Heart left ventricle (tissue), 16 donors: ENCODE measurements at regions not wholly inside any gene's neighbourhood (a gene's known extent, or its start where the extent isn't known, plus 50 kb on each side); places are given as distances from the start of the nearest gene placed in this dataset.

Experiments used
- ATAC-seq, 4 donors: fragments of 200-7000 bp; cut with Tn5 transposase; one replicate each; pipeline ENCODE4 v1.9.1; 2020 to 2022; ENCODE audit warnings: moderate library complexity in 4 of 4, mild to moderate bottlenecking in 3 of 4, moderate number of reproducible peaks in 1 of 4
- DNase-seq, 5 donors: peaks; one replicate each; pipeline ENCODE4 v3.0.0-alpha.2; 2020
- H3K27ac ChIP-seq, 12 donors: fragments of 200-600 bp; sonication (generic) in 4 of 12; one replicate each; pipeline versions ENCODE4 v1.5.0 to v1.8.0; 2016 to 2022; ENCODE audit warnings: mild to moderate bottlenecking in 2 of 12
- H3K27me3 ChIP-seq, 9 donors: fragments of 200-600 bp; sonication (generic) in 2 of 9; one replicate each; pipeline versions ENCODE4 v1.5.1 to v1.8.0; 2016 to 2022; ENCODE audit warnings: mild to moderate bottlenecking in 3 of 9
- H3K36me3 ChIP-seq, 9 donors: fragments of 200-600 bp; sonication (generic) in 2 of 9; one replicate each; pipeline versions ENCODE4 v1.5.0 to v1.8.0; 2018 to 2022; ENCODE audit warnings: mild to moderate bottlenecking in 2 of 9
- H3K4me1 ChIP-seq, 12 donors: fragments of 200-600 bp; sonication (generic) in 4 of 12; one replicate each; pipeline versions ENCODE4 v1.5.0 to v1.8.0; 2016 to 2022; ENCODE audit warnings: mild to moderate bottlenecking in 3 of 12
- H3K4me3 ChIP-seq, 12 donors: fragments of 200-600 bp; sonication (generic) in 4 of 12; one replicate each; pipeline versions ENCODE4 v1.5.0 to v1.8.0; 2017 to 2022; ENCODE audit warnings: mild to moderate bottlenecking in 9 of 12, moderate library complexity in 4 of 12
- H3K9me3 ChIP-seq, 12 donors: fragments of 200-600 bp; sonication (generic) in 4 of 12; one replicate each; pipeline versions ENCODE4 v1.5.0 to v1.8.0; 2016 to 2022; ENCODE audit warnings: mild to moderate bottlenecking in 1 of 12
- POLR2A ChIP-seq, 2 donors: fragments of 450-650 bp; IDR thresholded peaks; one replicate each; pipeline ENCODE4 v1.6.1; 2017; ENCODE audit warnings: antibody characterized with exemption in 2 of 2, mild to moderate bottlenecking in 2 of 2, moderate library complexity in 2 of 2
- WGBS, 4 donors: extraction: QIAGEN DNeasy Blood & Tissue Kit in 2 of 4; methylation state at CpG; one replicate each; pipeline versions ENCODE4 v1.1.5 to v1.1.7; 2013 to 2018; 5-methylcytosine and 5-hydroxymethylcytosine counted together
- intact Hi-C, 10 donors: fragments of 100-400 bp; cut with DNase I; formaldehyde crosslinking; loops; one replicate each; pipeline versions ENCODE4 v1.11.1 to v1.14.2; 2022
- TF ChIP-seq, protein P1 (sequence below), 12 donors: fragments of 200-600 bp; sonication (generic) in 4 of 12; IDR thresholded peaks; one replicate each; pipeline versions ENCODE4 v1.5.0 to v1.8.0; 2018 to 2022; ENCODE audit warnings: antibody characterized with exemption in 12 of 12, mild to moderate bottlenecking in 5 of 12
- donor health status: ischemic (EF 13 %, LVEDD 7.1; RV severe dilation, severe dysfunction).
- donor health status: healthy with polysubstance abuse.
- donor health status: DM: no; HTN: yes; CAD: no.
- donor health status: DM: no; HTN: no; CAD: no.
- donor health status: ischemic (EF 25% LVEDD 6.9; RV normal size, moderate dysfunction).
- donor health status: ischemic (EF 25% LVEDD 5.7; RV mildly dilated, moderate dysfunction).
- donor health status: healthy.
- donor health status: DM: yes; HTN: yes; CAD: no.
- donor health status: ischemic (EF 35%, LVEDD 5.7; RV mildly dilated, moderate dysfunction).
- donor health status: nonischemic (EF 11% LVEDD 7.7; RV severe dilation, severe dysfunction).
- donor health status: DM: yes; HTN: yes; CAD: no.
- donor health status: PGD.
- donor health status: ischemic (EF 29% LVEDD 5.4; RV normal size, mild dysfunction).
- donor health status: nonischemic (EF 23%, LVEDD 6.1; RV moderate dilation, normal function).

DNA sequence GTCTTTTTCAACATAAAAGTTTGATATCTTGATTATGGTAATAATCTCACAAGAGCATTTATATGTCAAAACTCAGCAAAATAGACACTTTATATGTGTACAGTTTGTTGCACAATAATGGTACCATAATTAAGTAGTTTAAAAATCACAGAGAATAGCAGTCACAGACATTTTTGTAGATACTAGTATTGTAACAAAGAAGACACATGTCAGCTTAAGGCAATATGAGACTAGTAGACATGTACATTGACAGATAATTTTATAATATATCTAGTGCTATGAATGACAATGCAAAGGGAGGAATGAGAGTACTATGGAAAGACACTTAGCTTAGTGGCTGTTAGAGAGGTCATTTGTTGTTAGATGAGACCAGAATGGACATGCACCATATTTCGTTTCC is 1490.6 kb upstream of the CDH6 start:
- TF ChIP-seq, protein P1, sequence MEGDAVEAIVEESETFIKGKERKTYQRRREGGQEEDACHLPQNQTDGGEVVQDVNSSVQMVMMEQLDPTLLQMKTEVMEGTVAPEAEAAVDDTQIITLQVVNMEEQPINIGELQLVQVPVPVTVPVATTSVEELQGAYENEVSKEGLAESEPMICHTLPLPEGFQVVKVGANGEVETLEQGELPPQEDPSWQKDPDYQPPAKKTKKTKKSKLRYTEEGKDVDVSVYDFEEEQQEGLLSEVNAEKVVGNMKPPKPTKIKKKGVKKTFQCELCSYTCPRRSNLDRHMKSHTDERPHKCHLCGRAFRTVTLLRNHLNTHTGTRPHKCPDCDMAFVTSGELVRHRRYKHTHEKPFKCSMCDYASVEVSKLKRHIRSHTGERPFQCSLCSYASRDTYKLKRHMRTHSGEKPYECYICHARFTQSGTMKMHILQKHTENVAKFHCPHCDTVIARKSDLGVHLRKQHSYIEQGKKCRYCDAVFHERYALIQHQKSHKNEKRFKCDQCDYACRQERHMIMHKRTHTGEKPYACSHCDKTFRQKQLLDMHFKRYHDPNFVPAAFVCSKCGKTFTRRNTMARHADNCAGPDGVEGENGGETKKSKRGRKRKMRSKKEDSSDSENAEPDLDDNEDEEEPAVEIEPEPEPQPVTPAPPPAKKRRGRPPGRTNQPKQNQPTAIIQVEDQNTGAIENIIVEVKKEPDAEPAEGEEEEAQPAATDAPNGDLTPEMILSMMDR (IDR thresholded peaks at IDR 0.05) = no peak
- TF ChIP-seq POLR2A (IDR thresholded peaks at IDR 0.05) = no peak
- H3K36me3 ChIP-seq = no peaks in the 10 kb centered on the region
- no peak for ATAC-seq
- intact Hi-C loops = no loop called here
- H3K4me3 ChIP-seq = no peak overlapping the region
- peaks cover 0 to 14% (median 0%) of the 10 kb centered on the region in 12 donors for H3K9me3 ChIP-seq
- no peaks in the 10 kb centered on the region for H3K4me1 ChIP-seq
- no peaks in the 10 kb centered on the region for H3K27me3 ChIP-seq
- no peak overlapping the region for H3K27ac ChIP-seq
- 45 to 69% (median 57%) methylated on average over 1 of the region's 1 CpG for WGBS, 4 donors
- no peak for DNase-seq

DNA sequence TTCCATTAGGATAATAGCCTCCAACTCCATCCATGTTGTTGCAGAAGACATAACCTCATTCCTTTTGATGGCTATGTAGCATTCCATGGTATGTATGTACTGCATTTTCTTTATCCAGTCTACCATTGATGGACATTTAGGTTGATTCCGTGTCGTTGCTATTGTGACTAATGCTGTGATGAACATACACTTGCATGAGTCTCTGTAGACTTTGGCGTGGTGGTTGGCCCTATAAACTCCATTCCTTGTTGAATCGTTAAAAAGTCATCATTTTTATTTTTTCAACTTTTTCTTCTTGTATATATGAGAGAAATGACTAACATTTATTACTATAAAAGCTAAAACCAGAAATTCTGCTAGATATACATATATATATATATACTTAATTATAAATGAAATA is 1491.9 kb upstream of the CDH6 start:
- intact Hi-C loops = no loop called here

DNA sequence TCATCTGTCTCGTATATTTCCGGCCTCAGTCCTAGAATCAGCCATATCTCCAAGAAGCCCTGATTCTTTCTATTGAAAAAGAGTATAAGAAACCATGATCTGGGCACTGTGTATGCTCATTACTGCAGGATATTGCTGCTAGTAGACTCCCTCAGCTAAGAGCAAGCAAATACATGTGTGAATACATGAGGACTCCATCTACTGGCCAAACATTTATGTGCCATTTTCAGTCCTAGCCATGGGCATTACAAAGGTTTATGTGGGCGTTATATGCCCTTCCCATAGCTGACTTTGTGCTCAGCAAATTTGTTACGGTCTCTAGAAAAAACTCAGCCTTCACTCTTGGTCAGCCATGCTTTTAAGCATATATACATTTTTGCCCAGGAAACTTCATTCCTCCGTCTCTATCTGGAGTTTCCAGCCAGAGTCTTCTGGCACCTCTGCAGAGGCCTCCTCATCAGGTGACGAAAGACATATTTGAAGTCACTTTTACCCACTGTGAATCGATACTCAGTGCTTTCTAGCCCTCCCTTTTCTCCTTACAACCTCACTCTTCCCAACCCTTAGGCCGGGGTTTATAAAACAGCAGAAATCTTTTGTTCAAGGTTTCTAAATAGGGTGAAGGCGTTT is 1495.6 kb upstream of the CDH6 start:
- TF ChIP-seq, protein P1 (IDR thresholded peaks at IDR 0.05) = no peak
- TF ChIP-seq POLR2A (IDR thresholded peaks at IDR 0.05) = no peak

More for the DNA sequence above, 1491.9 kb upstream of the CDH6 start:
- H3K27me3 ChIP-seq = no peaks in the 10 kb centered on the region
- 74 to 86% (median 82%) methylated on average over 4 of the region's 4 CpGs for WGBS, 4 donors
- DNase-seq = no peak
- H3K4me3 ChIP-seq = no peak overlapping the region
- H3K27ac ChIP-seq = no peak overlapping the region
- H3K9me3 ChIP-seq = peaks cover 0 to 14% (median 0%) of the 10 kb centered on the region in 12 donors
- ATAC-seq = no peak
- TF ChIP-seq POLR2A (IDR thresholded peaks at IDR 0.05) = no peak
- TF ChIP-seq, protein P1 (IDR thresholded peaks at IDR 0.05) = no peak
- no peaks in the 10 kb centered on the region for H3K36me3 ChIP-seq
- H3K4me1 ChIP-seq = no peaks in the 10 kb centered on the region

DNA sequence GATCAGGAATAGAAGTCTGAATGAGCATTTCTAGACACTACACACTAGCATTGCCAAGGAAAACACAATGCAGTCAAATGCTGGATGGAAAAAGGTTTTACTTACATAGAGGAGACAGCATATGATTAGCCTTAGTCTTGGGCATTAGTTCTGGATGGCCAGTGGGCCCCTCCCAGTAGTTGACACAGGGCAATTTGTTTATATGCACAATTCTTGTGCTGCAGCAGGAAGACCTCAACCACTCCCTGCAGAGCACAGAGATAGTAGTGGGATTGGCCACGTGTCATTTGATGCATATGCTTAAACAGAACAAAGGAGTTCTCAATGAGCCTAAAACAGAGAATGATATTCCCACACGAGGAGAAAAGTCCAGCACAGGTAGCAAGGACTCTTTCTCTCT is 1496.2 kb upstream of the CDH6 start:
- WGBS, 4 donors = 34 to 52% (median 40%) methylated on average over 2 of the region's 2 CpGs

More for the DNA sequence above, 1495.6 kb upstream of the CDH6 start:
- intact Hi-C loops = no loop called here
- H3K36me3 ChIP-seq = no peaks in the 10 kb centered on the region
- no peak overlapping the region for H3K4me3 ChIP-seq
- DNase-seq (no peak), ATAC-seq (no peak)
- 35 to 71% (median 46%) methylated on average over 9 of the region's 9 CpGs for WGBS, 4 donors
- no peak overlapping the region for H3K27ac ChIP-seq
- H3K27me3 ChIP-seq = no peaks in the 10 kb centered on the region
- H3K4me1 ChIP-seq = no peaks in the 10 kb centered on the region
- H3K9me3 ChIP-seq = peaks cover 0 to 5% (median 0%) of the 10 kb centered on the region in 12 donors

More for the DNA sequence above, 1496.2 kb upstream of the CDH6 start:
- H3K36me3 ChIP-seq = no peaks in the 10 kb centered on the region
- no peak overlapping the region for H3K4me3 ChIP-seq
- peaks cover 0 to 5% (median 0%) of the 10 kb centered on the region in 12 donors for H3K9me3 ChIP-seq
- TF ChIP-seq, protein P1 (IDR thresholded peaks at IDR 0.05) = no peak
- no peak for TF ChIP-seq POLR2A (IDR thresholded peaks at IDR 0.05)
- H3K27ac ChIP-seq = no peak overlapping the region
- no peaks in the 10 kb centered on the region for H3K4me1 ChIP-seq
- intact Hi-C loops = no loop called here
- no peaks in the 10 kb centered on the region for H3K27me3 ChIP-seq
- ATAC-seq (no peak), DNase-seq (no peak)
